HPDE6-E6E7 (cell line): ENCODE measurements at regions not wholly inside any gene's neighbourhood (a gene's known extent, or its start where the extent isn't known, plus 50 kb on each side); places are given as distances from the start of the nearest gene placed in this dataset.
"Not testable (repeated sequence)": the region's sequence is repeated elsewhere in the genome, so short reads cannot be mapped to it uniquely, and the experiment has no call there.

Experiments used
- DNase-seq: peaks from one replicate; pipeline ENCODE4 v3.0.0; 2011; ENCODE audit warnings: missing footprints; ENCODE audit errors: extremely low spot score

DNA sequence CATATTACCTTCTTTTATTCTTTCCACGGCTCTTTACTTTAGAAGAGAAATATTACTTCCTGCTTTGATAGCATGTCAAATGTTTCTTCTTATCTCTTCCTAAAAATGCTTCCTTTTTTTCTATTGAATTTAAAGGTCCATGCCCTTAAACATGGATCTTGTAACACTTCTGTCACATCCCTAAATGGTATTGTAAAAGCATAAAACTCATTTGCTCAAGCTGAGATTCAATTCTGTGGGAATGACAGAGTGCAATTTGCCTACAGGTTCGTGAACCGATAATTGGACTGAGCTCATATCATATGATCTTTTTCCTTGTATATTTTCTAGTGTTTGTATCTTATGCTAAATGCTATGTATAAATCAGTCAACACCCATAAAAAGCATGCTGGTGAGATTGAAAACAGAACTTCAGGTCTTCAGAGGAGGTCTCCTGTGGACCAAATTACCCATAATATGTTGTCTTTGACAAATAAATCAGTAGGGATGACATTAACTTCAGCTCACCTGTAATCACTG lies 429.3 kb downstream of the TMEM232 start:
- DNase-seq: no peak

DNA sequence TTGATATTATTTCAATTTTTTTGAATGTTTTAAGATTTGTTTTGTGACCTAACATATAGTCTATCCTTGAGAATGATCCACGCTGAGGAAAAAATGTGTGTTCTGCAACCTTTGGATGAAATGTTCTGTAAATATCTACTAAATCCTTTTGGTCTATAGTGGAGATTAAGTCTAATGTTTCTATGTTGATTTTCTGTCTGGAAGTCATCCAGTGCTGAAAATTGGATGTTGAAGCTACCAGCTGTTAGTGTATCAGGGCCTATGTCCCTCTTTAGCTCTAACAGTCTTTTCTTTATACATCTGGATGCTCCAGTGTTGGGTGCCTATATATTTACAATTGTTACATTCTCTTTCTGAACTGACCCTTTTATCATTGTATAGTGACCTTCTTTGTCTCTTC lies 422.3 kb downstream of the TMEM232 start:
- DNase-seq: no peak

DNA sequence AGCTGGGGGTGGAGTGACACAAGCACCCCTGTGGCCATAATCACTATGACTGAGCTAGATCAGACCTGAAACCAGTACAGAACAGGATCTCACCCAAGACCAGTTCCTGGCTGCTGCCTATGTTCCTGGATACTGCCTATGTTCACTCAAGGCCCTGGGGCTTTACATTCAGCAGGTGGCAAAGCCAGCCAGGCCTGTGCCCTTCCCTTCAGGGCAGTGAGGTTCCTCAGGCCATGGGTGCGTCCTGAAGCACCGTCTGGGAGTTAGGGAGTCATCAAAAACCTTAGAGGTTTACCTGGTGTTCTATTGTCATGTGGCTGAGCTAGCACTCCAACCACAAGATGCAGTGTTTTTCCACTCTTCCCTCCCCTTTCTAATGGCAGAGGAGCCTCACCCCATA lies 419.8 kb downstream of the TMEM232 start:
- DNase-seq: no peak

DNA sequence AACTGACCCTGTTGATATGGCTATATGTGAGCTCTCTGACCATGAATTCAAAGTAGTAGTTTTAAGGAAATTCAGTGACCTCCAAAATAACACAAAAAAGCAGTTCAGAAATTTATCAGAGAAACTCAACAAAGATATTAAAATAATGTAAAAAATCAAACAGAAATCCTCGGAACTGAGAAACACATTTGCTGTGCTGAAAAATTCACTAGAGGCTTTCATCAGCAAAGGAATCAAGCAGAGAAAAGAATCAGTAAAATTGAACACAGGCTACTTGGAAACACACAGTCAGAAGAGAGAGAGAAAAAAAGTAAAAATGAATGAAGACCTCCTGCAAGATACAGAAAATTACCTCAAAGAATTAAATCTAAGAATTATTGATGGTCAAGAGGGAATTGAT lies 417.2 kb downstream of the TMEM232 start:
- no peak for DNase-seq

DNA sequence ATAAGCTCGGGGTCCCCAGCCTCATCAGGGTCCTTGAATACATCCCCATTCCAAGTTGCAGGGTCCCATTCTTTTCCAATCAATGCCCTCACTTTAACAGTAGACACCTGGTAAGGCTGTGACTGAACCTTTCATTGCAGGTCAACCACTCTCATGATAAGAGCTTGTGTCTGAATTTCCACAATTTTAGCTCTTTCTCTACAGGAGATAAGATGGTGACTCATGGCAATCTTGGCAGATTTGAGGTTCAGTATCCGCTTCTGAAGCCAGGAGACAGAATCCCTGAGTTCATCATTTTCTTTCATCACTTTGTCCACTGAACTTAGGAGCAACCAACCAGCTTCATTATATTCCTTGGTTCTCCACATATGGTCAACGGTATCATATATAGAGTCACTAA lies 409.9 kb downstream of the TMEM232 start:
- DNase-seq: not testable (repeated sequence)

DNA sequence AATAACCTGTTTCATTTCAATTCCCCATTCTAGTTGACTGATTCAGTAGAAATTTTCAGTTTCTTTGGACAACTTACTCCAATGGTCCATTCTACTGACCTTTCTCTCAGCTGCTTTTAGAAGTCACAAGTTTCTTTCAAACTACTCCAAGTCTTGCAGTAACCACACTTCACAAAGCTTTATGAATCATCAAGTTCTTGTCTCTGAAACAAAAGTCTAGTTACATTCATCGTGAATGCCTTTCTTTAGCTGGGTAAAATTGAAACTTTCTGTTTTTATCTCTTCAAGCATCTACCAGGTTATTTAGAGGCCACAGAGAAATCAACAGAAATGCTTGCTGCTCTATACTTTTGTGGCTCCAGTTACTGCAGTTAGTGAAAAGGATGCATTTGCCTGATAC lies 405.4 kb downstream of the TMEM232 start:
- DNase-seq: no peak

DNA sequence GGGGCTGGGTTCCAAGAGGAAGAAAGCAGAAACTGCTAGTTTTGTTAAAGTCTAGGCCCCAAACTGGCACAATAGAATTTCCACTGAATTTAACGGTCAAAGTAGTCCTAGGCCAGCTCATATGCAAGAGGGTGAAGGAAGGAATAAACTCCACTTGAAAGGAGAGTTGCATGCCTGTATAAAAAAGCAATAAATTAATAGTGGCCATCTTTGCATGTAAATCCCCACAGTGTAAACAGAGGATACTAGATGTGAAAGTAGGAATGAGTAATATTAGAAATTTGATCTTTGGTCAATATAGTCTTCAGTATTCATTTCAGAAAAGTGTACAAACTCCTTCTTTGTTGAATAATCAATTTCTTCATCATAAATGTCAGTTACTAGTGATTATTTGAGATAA lies 403.1 kb downstream of the TMEM232 start:
- no peak for DNase-seq

DNA sequence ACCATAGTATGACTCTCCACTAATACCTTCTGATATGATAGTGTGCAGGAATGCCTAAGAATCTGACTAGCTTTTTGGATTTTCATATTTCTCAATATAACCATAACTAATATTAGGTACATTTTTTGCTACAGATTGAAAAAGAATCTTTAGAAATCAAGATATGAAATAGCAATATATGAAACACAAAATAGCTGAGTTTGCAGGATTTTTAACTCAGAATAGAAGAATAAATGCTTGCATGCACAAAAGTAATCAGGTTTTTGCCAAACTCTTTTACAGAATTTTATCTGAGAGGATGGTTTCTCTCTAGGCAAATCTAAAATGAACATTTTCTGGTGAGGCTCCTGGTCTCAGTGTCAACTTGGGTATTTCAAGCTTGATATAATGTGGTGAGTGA lies 402.6 kb downstream of the TMEM232 start:
- DNase-seq: no peak

DNA sequence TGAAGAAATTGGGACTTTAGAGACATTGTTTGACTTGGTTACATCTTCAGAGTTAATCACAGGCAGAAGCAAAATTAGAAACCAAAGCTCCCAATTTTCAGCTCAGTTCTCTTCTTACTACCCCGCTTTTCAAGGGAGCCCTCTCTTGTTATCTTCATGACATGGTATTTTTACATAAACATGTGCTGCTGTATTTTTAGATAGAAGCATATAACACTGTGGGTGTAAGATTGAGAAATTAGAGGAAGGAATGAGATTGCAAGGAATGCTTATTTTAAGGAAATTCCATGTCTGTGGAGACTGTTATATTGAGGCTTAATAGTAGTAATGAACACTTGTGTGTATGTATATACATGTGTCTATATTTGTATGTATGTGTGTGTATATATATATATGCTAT lies 401.6 kb downstream of the TMEM232 start:
- DNase-seq: no peak

DNA sequence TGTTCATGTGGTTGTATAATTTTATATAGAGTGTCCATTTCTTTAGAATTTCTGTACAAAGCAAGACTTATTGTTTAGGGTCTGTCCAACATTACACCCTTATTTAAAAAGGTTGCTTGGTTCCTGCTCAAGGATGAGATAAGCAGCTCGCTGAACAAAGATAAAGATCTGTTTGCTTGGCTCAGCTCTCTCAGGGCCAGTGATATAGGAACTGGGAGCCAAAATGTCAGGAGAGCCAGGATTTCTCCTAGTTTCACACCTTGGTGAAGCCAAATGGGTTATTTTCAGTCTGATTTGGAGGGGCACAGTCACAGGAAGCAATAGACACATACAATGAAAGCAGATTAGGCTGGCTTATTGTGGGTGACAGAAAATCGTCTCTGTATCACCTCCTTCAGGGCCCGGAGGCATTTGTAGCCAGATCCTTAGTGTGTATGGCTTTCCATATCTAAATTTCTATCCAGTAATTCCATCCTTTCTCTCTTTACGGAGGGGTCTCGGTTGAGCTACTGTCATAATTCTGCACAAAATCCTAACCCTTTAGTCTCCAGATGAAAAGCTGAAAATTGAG lies 396.4 kb downstream of the TMEM232 start:
- DNase-seq: no peak

DNA sequence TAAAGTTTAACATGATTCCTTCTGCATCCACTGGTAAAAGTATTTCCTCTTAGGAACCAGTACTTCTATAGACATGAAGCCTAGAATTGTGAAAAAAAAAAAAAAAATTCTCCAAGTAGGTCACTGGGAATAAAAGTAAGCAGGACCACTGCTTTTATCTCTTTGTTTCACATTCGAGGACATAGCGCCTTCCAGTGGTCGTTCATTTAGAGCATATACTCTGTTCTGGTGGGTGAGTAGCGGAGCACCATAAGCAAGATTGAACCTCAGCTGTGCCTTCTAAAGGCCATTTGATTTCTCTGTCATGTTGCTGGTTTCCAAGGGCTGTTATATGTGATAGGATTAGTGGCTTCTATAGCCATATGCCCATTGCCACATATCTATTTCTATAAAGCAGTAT lies 393.1 kb downstream of the TMEM232 start:
- DNase-seq: no peak

DNA sequence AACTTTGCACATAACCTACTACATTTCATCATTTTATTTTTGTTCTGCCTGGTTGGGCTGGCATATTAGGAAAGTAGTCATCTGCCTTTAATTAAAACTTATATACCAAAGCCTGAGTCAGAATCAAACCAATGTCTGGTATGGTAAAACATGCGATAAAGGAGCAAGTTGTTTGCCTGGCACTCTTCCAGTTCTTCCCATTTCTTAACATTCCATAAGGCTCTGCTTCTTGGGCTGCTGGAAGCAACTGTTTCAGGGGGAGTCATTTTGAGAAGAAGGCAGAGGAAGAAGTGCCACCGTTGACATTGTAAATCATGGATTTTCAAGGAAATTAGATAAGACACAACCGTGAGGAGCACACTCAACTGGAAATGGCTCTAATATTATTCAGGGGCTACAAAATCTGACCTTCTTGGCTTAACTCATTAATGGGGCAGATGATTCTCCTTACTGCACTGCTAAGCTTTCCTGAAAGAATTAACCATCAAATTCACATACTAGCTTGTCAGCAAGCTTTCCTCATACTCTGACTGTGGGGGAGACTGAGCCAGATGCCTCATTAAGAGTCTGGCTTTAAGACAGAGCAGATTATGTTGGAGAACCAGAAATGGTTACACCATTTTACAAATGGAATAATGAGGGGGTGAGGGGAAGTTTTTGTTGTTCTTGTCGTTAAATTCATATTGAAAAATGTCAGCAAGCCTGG lies 391.0 kb downstream of the TMEM232 start:
- no peak for DNase-seq

DNA sequence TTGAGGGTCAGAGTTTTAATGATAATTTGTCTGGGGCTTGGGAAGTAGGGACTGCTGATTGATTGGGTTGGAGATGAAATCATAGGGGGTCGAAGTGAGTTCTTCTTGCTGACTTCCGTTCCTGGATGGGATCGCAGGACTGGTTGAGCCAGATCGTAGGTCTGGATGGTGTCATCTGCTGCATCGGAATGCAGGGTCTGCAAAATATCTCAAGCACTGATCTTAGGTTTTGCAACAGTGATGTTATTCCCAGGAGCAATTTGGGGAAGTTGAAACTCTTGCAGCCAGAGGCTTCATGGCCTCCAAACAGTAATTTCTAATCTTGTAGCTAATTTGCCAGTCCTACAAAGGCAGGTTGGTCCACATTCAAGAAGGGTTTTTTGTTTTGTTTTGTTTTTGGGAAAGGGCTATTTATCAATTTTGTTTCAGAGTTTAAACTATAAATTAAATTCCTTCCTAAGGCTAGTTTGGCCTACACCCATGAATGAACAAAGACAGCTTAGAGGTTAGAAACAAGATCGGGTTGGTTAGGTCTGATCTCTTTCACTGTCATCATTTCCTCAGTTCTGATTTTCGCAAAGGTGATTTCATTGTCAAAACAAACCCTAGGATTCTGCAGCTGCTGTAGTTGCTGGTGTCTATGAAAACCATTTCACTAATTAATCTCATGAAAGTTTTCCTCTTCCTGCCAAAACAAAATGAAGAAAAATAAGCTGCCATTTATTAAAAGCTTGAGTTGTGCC lies 388.0 kb downstream of the TMEM232 start:
- no peak for DNase-seq

DNA sequence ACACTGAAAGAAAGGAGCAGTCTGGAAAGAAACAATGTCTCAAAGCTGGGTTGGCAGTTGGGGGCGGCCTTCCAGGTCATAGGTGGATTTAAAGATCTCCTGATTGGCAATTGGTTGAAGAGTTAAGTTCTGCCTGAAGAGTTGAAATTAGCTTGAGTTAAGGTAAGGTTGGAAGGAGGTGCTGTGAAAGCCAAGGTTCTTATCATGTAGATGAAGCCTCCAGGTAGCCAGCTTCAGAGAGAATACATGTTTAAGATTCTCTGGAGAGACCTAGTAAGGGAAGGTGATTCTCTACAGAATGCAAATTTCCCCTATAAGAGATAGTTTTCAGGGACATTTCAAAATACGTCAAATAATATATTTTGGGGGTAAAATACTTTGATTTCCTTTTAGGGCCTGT lies 387.1 kb downstream of the TMEM232 start:
- DNase-seq: no peak

DNA sequence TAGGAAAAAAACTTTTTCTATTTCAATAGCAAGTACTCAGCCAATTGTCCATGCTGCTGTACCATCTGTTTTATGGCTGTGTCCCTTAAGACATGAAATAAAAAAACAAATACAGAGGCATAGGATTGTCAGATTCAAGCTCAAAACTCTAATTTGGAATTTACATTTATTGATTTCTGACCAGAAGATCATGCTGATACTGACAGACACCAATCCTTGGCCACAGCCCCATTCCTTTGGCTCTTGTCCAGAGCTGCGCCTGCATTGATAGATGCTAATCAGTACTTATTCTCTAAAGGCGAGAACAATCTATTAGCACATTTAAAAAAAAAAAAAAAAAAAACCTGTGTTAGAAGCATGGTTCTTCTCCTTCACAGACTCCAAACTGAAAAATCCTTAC lies 384.6 kb downstream of the TMEM232 start:
- no peak for DNase-seq

DNA sequence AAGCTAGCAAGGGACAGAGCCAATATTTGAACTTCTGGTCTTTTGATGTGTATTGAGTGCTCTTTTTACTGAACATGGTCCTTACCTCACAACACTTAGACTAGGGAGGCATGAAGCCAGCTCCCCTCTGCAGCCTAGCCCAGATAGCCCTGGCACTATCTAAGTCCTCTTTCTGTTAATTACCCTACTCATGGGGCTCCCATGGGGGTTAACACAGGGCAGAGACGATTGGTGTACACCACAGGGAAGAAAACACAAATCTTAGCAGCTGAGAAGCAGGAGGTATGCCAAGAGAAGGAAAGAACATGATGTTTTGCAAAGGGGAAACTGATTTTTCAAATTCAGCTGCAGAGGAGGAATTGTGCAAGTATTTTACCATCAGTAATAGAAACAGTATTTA lies 383.8 kb downstream of the TMEM232 start:
- DNase-seq: no peak

DNA sequence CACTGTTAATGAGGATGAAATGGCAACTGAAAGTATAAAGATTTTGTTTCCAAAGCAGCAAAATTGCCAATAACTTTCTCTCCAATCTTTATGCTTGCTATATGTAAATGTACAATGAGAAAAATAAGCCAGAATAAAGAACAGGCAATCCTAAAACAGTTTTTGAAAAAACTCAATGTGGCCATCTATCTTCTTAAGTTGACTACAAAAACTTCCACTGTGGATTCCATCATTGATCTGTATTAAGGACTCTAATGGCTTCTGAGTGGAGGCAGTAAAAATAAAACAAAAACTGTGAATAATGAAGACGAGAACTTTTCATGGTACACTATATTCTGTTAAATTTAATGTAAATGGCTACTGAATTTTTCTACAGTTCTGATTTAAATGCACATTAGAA lies 382.9 kb downstream of the TMEM232 start:
- DNase-seq: no peak

DNA sequence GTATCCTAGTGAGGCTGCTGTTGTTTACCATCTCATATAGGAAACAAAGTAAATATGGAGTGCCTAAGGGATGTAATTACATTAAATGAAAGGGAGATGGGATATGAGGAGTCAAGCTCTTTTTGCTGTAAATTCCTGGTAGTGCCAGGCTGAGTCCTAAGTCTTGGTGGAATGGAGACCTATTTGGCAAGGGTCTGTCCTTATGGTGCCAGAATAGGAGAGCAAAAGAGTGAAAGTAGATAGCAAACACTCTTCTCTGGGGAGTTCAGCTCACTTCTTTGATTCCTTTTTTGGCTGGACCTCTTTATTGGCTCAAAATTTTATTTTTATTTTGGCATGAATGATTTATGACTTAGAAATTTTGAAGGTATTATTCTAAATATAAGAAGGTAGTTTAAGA lies 380.8 kb downstream of the TMEM232 start:
- DNase-seq: no peak

DNA sequence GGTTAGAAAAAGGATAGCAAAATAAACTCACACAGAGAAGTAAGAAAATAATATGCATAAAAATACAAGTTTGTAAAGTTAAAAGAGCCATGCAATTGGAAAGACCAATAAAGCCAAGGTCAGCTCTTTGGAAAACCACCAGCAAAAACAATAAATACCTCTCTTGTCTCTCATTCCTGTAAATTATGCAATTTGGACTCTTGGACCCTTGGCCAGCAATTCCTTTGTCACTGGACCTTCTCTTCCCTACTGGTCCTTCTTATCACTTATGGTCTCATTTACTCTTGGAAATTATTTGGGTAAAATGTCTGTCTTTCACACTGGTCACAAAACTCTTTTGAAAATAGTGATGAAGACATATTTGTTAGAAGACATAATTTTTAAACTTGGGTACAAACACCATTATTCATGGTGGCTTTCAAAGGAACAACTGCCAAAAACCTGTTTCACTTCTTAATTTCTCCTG lies 379.5 kb downstream of the TMEM232 start:
- no peak for DNase-seq

DNA sequence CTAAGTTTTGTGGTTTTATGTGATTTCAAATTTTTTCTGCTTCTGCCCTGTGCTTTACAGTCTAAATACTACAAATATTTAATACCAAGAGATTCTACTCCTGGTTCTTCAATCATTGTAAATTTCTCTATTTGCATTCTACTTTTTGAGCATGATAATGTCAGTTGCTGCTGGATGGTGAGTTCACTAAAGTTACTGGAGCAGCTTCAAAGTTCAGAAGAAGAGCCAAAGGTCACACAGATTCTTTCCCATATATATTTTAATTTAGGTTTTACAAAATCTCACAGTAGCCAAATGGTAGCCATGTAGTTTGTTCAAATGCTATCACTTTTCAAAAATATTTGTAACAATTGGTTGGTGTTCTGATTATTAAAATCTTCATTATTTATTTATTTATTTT lies 378.7 kb downstream of the TMEM232 start:
- no peak for DNase-seq

DNA sequence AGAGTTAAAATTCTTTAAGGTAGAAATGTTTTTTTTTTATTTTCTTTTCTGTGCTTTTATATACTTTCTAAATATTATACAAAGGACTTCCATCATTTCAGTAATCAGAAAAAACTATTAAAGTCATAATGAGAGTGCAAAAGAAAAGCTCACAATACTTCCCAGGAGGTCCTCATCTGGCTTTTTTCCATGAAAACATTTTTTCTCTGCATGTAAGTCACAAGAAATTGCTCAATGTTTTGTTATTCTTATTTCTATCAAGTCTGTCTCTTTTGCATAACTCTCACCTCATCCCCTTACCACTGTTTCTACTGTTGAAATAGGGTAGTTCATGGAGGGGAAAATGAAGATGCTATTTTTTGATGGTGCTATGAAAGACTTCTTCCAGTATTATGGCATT lies 375.0 kb downstream of the TMEM232 start:
- no peak for DNase-seq

DNA sequence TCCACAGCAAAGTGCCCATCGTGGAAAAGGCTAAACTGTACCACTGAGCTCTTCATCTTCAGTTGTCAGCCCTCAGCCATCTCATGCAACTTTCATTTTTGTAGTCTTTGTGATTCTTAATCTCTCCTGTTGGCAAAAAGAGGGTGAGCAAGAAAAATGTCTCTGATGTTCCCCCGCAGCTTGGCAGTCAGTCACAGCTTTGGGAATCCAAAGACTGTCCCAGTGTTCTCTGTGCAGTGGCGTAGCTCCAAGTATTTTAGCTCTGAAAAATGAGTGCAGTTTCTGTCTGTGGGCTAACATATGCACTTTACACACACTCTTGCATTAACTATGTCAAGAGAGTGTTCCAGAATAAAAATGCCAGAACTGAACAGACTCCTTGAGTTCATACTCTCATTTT lies 372.2 kb downstream of the TMEM232 start:
- DNase-seq: no peak
